GM18519 (cell line): ENCODE measurements at regions not wholly inside any gene's neighbourhood (a gene's known extent, or its start where the extent isn't known, plus 50 kb on each side); places are given as distances from the start of the nearest gene placed in this dataset.
"Not testable (repeated sequence)": the region's sequence is repeated elsewhere in the genome, so short reads cannot be mapped to it uniquely, and the experiment has no call there.

Experiments
- ATAC-seq: cut with Tn5 transposase; IDR thresholded peaks from one replicate; pipeline ENCODE4 v1.9.1; 2021; ENCODE audit warnings: mild to moderate bottlenecking, moderate library complexity; ENCODE audit not compliant: unreplicated experiment, low FRiP score

DNA sequence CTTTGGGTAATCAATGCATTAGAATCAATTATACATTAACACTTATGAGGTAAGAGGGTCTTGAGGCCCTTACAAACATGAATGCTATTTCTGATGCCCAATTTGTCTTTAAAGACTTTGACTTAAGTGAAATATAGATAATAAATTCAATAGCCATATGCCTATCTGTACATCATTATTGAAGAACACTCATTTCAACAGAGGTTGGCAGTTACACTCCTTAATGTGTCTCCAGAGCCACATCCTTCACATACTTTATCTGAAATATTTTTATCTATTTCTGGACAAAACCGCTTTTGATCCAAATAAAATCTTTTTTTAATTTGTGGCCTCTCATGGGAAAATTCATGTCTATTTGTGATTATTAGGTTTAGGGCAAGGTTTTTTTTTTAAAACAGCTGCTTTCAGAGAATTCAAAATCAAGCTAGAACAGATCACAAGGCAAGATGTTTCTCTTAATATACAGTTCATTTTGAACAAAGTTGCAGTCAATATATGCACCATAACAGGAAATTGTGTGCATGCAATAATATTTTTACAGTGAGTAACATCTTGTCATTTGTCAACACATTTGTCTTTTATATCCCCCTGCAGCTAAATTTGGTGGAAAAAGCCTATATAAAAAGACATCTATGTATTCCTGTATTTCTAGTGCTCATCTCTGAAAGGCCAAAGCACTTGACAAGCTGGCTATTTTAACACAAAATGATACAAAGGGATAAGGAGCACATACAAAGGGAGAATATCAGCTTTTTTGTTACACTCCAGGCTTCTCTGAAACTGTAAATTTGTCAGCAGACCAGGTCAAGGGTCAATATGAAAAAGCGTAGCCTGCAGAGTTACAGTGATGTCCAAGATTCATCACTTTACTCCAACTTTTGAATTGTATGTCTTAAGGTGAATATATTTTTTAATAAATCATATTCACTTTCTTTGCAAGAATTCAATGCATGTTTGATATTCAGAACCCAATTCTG is 146.2 kb upstream of the DPH6 start:
- ATAC-seq = no peak

DNA sequence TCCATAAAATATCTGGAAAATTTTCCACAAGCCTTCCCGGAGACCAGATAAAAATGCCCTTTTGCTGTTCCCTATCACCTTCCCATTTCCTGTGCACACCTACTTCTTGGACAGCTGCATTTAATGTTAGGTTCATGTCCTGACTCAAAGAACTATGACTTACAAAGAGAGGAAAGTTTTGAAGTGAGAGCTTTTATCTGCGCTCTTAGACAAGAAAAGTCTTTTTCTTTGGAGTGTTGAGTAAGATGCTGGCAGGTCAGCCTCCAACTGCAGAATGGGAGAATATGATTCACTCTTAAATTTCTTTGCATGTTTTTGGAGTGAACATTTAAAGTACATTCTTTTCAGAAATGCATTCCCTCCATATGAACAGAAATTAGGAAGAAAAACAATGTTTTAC is 147.3 kb upstream of the DPH6 start:
- ATAC-seq = no peak

DNA sequence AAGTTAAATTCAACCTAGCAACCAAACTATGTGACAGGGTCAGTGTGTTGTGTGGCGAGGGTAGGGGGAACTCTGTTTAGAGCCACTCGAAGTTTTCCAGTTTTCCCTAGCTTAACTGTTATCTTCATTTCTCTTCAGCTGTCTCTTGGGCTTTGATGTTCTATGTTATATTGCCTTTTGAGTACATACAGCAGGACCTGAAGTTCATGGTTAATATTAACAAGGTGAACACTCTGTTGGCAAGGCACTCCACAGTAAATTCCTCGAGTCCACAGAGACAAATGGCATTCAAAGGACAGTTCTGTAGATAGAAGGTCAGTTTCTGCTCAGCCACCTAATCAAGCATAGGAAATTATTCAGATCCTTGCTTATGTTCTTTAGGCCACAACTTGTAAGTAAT is 147.9 kb upstream of the DPH6 start:
- ATAC-seq = no peak

DNA sequence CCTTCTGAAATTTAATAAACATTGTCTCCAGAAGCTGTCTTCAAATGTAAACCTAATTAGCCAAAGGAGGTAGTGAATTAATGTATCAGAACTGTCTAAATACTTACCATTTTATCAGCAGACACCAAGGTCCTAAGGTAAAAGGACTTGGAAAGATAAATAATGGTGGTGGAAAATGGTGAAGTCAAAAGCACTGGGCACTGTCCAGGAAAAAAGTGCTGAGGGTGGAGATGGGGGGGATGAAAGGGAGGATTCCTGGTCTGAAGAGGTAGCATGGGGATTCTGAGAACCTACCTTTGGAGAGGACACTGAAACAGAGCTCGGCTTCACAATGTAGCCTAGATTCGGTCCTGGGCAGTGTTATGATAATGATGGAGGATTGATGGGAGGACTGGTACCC is 149.0 kb upstream of the DPH6 start:
- ATAC-seq = no peak

DNA sequence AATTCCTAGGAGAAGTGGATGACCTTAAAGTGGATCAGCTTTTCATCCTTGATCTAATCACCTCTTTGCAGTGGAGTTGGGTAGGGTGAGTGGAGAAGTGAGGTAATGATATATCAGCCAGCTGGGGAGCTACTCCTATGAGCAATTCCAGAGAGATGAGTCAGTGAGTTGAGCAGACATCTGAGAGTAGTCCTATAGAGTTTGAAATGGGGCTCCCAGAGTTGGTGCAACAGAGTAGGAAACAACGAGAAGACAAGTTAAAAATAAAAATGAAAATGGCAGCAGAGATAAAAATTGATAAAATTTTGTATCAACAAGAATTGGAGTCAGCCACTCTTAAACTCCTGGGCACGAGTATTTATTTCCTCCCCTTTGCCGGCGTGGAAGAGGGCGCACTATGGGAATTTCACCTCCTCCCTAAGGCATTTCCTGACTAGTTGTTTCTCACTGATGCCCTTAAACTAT is 150.8 kb upstream of the DPH6 start:
- no peak for ATAC-seq

DNA sequence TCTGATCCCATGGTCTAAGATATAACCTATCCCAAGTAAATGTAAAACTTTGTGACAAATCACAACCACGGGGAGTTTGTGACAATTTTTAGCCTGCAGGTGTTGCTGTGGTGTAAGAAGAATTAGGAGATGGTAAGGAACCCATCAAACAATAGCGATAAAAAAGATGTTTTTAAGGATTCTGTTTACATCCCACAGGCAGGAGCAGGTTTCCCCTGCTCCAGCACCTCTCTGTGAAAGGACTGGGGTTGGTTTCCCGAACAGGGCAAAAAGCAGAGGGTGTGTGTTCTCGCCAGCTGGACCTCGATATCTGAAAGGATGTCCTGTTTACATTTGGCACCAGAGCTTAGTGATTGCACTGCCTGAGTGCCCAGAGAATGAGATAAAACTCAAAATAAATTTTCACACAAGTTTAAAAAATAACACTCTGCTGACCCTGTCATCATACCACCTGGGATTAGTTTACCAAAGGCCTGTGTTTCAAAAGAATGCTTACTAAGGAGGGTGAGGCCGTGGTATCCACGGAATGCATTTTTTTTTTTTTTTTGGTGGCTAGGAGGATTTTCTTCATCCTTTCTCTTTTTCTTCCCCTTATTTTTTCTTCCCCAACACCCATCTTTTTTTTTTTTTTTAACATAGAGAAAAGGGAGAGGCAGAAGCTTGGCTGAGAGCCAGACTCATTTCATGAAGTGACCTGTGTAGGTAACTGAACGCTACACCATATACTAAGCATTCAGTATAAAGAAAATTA is 151.8 kb upstream of the DPH6 start:
- no peak for ATAC-seq

DNA sequence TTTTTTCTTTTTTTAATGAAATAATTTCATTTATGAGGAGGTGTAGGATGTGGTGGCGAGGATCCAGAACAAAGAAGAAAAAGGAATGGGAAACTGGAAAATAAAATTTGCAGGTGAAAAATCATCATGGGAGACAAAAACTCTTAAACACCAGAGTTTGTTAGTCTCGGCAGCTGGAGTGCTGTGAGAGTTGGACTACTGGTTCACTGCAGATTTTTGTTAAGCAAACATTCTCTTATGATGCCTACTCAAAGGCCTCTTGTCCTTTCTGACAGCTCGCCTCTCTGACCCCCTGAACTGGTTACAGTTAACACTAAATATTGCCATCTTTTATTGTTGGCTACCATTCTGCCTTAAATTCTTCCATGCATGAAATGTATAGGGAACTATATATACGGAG is 152.4 kb upstream of the DPH6 start:
- no peak for ATAC-seq

DNA sequence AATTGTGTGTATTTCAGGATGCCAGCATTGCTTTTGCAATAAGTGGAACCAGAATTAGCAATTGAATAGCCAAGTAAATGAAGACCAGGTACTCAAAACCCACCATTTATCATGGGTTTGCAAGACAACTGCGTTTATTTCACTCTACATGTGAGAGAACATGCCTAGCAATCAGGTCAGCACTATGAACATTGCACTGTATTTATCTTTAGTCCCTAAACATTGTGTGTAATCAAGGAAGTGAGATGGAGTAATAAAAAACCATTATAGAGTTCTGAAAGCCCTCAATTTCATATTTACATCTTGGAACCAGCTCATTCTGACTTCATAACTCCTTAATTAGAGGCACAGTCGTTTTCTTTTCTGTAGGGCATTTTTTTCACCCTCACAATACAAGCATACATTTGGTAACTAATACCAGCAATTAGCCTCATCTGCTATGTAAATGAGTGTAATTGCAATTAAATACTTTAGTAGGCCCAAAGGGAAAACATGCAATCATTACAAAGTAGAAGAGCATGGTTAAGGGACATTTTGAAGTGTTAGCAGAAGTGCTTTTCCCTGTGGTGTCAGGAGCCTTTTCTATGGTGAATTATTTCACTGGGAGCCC is 153.1 kb upstream of the DPH6 start:
- no peak for ATAC-seq

DNA sequence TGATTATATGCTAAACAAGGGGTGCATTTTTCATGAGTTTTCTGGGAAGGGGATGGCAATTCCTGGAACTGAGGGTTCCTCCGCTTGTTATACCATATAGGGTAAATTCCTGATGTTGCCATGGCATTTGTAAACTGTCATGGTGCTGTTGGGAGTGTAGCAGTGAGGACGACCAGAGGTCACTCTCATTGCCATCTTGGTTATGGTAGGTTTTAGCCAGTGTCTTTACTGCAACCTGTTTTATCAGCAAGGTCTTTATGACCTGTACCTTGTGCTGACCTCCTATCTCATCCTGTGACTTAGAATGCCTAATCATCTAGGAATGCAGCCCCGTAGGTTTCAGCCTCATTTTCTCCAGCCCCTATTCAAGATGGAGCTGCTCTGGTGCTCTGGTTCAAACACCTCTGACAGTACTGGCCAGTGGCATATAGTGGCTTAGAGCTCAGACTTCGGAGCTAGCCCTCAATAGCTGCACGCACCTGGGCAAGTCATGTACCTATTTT is 154.2 kb upstream of the DPH6 start:
- ATAC-seq = not testable (repeated sequence)

DNA sequence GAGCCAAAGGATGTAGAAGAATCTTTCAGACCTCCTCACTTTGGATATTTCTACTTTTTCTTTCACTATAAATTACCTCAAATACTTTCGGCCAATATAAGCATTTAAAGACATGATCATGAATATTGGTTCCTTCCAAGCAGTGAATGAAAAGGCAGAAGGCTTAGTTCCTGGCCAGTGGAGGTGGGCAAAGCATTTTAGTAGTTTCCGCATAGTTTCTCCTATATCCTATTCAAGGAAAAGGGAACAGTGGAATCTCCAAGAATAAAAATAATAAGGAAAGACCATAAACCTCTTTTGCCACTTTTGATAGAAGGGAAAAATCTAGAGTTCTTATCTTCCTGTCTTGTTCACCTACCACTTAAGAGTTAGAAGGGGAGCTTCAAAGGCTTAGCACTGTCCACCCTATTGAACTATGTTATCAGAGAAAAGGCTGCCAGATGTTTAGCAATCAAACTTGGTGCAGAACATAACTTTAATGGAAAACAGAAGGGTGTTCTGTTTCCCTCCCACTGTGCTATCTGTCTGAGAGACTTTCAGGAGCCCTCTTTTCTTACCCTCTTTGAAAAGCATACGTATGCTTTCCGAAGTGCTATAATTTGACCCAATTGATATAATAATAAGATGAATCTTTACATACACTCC is 155.6 kb upstream of the DPH6 start:
- no peak for ATAC-seq

DNA sequence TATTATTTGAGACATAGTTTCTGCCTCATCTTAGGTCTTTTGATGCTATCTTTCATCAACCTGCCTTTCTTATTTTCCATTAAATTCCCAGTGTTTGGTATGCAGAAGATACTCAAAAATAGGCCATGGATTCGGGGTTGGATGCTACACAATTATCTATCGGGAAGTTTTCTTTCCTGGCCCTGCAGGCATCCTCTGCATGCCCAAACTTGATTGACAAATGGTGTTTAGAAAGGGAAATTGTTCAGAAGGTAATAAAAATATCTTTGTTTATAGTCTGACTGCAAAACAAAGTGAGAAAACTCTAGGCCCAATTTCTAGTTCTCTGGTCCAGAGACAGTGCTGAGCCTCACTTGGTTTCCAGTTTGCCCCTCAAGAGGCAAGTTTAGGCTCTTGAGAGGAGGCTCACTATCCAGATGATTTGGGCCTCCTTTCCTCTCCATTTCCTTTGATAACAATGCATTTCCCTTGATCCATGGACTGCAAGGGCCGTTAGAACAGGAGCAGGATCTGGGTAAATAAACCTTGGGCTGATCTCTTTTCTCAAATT is 157.1 kb upstream of the DPH6 start:
- ATAC-seq = no peak

DNA sequence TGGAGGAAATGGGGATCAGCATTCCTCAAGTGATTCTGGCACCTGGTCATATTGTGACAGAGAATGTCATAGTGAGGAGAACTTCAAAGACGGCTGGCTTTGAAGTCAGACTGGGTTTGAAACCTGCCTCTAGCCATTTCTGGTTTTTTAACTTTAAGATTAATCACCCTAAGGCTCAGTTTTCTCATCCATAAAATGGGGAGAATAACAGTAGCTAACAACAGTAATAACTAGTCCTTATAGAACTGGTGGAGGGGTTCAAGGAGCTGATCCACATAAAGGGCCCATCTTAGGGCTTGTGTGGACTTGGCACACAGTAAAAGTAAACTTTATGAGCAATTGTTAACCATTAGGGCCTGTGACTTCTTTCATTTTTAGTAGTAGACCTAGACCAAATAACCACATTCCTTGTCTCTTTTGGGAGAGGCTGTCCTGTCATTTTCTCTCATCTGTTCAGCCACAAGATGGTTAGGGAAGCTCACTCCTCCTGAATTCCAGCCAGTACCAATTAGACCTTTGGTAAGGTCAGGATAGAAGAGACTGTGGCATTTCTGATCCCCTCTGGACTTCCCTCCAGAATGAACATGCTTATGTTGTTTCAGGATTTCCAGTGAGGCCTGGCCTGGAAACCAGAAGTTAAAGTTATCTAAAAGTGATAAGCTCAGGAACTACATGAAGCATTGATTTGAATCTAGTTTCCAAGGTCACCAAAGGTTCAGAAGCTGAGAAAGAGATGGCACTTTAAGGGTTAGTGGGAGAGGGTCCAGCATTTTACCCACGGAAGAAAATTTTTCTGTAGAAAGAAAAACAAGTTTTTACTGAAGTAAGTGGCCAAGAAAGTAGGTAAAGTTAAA is 159.3 kb upstream of the DPH6 start:
- no peak for ATAC-seq

DNA sequence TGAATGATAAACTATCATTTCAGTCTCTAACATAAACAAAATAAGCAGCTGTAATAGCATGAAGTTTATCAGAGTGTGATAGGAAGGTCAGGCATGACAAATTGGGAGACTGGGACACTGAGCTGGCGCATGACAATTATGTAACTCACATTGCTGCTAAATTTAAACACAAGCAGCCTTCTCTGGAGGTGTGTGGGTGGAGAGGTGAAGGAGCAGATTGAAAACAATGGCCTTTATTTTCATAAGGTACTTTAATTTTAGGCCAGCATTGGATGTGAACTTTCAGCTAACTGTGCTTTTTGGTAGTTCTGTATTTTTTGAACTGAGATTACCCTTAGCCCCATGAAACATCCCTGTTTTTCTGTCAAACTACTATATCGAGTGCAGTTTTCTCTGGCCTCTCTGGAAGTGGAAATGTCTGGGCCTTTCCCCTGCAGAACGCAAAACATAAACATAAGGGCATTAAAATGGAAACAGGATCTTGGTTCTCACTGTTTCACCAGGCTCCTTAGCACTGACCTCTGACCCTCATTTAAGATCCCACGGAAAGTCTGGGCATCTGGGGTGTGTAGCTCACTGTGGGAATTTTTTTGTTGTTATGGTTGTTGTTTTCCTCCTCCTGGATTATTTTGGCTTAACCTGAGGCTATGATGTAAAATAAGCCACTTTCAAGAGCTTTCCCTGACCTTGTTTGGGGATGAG is 160.1 kb upstream of the DPH6 start:
- no peak for ATAC-seq

DNA sequence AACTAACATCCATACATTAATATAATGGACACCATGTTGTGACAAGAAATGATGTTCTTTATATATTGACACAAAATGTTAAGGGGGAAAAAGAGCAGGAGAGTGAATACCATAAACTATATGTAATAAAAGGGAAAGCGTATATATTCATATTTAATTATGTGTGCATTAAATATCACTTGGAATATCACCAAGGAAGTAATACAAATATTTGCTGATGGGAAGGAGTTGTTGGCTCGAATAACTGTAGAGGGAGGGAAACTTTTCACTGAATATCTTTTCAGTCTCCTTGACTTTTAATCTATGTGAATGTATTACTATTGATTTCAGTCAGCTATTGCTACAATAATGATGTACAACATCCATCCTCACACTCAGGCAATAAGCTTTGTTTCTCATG is 167.0 kb upstream of the DPH6 start:
- ATAC-seq = no peak

DNA sequence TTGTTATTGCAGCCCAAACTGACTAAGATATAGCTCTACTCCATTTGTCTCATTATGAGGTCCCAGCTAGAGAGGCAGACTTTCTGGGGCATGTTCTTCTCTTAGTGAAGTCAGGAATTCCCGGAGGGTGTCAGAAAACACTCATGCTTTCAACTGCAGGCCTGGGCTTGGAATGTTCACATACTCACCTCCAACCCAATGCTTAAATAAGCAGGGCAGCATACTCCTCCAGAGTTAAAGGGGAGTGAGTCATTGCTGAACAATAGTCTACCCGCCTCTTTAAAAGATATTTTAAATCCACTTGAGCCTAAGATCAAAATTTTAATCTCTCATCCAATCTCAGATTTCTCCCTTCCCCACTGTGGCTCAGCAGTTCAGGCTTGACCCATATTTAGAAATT is 167.8 kb upstream of the DPH6 start:
- ATAC-seq = no peak

DNA sequence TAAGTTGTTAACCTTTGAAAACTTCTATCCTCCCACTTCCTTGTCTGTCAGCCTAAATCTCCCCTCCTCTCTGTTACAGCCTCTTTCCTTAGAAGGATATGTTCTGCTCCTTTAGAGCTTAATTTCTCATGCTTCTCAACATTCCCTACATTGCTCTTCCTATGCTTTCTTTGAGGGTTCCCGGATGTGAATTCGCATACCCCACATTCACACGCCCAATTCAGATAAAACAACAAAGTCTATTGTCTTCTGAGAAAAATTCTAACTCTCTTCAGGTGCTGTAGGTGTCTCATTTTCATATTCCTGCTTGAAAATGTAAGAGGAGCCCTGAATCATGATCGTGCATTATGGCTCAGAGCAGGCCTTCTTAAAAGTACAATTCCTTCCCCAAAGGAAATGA is 171.8 kb upstream of the DPH6 start:
- no peak for ATAC-seq

DNA sequence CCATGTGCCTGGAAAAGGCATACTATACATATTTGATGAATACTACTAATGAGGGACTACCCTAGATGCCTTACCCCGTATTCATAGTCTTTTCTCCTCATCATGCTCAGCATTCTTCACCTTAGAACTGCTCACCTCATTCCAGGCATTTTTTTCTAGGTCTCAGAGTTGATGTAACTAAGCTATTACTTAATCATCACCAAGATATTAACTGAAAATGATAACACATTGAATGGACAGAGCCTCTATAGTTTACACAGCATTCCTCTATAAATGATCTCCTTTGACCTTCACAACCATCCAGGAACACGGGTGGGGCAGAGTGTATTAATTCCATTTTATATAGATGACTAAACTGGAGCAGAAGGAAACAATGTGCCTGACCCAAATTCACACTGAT is 174.1 kb upstream of the DPH6 start:
- no peak for ATAC-seq

DNA sequence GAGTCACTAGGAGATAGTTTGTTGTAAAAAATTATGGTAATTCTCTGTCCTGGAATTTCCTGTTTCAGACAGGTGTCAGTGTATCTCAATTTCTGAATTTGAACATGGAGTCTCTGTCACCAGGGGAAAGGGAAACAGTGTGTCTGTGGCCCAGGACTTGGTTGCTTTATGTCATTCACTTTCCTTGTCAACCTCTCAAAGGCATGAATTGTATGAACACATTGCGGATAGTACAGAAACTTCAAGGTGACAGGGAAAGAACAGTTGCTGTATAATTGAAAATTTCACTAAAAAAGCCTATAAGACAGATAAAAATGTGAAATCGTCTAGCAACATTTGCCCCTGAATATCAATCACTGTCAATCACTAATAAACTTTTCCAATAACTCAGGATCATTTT is 175.0 kb upstream of the DPH6 start:
- no peak for ATAC-seq

DNA sequence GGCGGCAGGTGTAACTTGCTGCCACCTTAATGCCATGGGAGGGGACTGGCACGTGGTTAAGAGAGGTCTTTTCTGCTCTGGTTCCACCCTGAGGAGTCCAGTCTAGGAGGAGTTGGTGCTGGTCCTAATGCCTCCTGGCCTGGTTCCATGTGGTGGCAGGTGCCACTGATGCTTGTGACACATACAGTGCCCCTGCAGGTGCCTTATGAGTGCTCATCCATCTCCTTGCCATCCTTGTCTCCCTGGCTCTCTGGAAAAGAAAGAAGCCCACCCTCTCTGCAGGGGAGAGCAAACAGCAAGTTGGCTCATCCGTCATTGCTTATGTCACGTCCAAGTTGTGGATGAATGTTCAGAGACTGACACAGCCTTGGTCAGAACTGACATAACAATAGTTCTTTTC is 175.8 kb upstream of the DPH6 start:
- ATAC-seq = no peak
